ENCODE measurements at regions not wholly inside any gene's neighbourhood (a gene's known extent, or its start where the extent isn't known, plus 50 kb on each side); places are given as distances from the start of the nearest gene placed in this dataset.

DNA sequence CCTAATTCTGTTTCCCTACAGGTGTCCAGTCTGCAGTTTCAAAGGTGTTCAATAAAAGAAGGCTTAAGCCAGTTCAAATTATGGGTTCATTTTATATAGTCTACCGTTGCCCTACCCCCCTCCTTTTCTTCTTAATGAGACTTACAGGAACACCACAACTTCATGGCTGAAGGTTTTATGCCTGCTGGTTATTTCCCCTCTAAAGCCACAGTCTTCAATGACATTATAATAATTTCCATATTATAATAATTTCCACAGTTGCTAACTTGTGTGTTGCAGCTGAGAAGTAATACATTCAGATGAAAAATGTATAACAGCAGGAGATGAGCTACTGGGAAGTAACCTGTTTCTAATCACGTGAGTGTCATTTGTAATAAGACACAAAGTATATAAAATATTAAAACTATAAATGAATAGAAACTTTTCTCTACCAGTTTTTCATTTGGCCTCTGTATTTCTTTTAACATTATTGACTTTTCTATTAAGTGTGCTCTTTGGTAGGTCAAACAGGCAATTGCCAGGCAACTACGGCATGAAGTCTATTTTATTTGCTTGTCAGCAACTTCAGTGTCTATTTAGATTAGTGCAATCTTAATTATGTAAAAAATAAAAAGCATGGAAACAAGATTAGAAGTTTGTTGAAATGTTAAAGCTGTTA lies 120.5 kb upstream of the HMHB1 start:
- TF ChIP-seq, protein P1, sequence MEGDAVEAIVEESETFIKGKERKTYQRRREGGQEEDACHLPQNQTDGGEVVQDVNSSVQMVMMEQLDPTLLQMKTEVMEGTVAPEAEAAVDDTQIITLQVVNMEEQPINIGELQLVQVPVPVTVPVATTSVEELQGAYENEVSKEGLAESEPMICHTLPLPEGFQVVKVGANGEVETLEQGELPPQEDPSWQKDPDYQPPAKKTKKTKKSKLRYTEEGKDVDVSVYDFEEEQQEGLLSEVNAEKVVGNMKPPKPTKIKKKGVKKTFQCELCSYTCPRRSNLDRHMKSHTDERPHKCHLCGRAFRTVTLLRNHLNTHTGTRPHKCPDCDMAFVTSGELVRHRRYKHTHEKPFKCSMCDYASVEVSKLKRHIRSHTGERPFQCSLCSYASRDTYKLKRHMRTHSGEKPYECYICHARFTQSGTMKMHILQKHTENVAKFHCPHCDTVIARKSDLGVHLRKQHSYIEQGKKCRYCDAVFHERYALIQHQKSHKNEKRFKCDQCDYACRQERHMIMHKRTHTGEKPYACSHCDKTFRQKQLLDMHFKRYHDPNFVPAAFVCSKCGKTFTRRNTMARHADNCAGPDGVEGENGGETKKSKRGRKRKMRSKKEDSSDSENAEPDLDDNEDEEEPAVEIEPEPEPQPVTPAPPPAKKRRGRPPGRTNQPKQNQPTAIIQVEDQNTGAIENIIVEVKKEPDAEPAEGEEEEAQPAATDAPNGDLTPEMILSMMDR (IDR thresholded peaks at IDR 0.05) = no peak
- no peak for TF ChIP-seq POLR2A (IDR thresholded peaks at IDR 0.05)

Measured in uterus (tissue), 2 donors.